Astrocyte (in vitro differentiated cells and primary cell): ENCODE measurements at regions not wholly inside any gene's neighbourhood (a gene's known extent, or its start where the extent isn't known, plus 50 kb on each side); places are given as distances from the start of the nearest gene placed in this dataset.

Source experiments
- CTCF ChIP-seq: IDR thresholded peaks from 2 replicates; pipeline ENCODE4 v1.5.1; 2011; ENCODE audit warnings: low read depth, mild to moderate bottlenecking, inconsistent platforms, low read length, moderate library complexity; ENCODE audit not compliant: insufficient read depth
- EZH2 ChIP-seq: IDR thresholded peaks from 2 replicates; pipeline ENCODE4 v1.6.1; 2012; ENCODE audit warnings: mild to moderate bottlenecking, low read length, inconsistent platforms; ENCODE audit not compliant: insufficient read depth

- no peak for TF ChIP-seq CTCF
- TF ChIP-seq EZH2, result no peak
Observed at GRCh38 chr3:152113992-152114651, 154.6 kb upstream of the MBNL1 start.
